ENCODE measurements at regions not wholly inside any gene's neighbourhood (a gene's known extent, or its start where the extent isn't known, plus 50 kb on each side); places are given as distances from the start of the nearest gene placed in this dataset.

GRCh38 chr1:80441664-80442063 lies 1359.1 kb upstream of the ADGRL2 start:
- no peak for TF ChIP-seq SUZ12 (IDR thresholded peaks at IDR 0.05; ENCODE audit: extremely low read depth, insufficient read depth, insufficient read length)
- no peak for TF ChIP-seq YY1 (IDR thresholded peaks at IDR 0.05; ENCODE audit: insufficient read depth, insufficient read length)
